Lower leg skin (tissue), 3 donors: ENCODE measurements at regions not wholly inside any gene's neighbourhood (a gene's known extent, or its start where the extent isn't known, plus 50 kb on each side); places are given as distances from the start of the nearest gene placed in this dataset.

Source experiments
- POLR2A ChIP-seq, 2 donors: fragments of 450-650 bp; IDR thresholded peaks; one replicate each; pipeline ENCODE4 v1.6.1; 2016 to 2017; ENCODE audit warnings: antibody characterized with exemption in 2 of 2, mild to moderate bottlenecking in 1 of 2, moderate library complexity in 1 of 2
- TF ChIP-seq, protein P1 (sequence below), 3 donors: fragments of 450-650 bp; IDR thresholded peaks; one replicate each; pipeline ENCODE4 v1.5.1; 2016; ENCODE audit warnings: antibody characterized with exemption in 3 of 3, mild to moderate bottlenecking in 3 of 3, moderate library complexity in 2 of 3

DNA sequence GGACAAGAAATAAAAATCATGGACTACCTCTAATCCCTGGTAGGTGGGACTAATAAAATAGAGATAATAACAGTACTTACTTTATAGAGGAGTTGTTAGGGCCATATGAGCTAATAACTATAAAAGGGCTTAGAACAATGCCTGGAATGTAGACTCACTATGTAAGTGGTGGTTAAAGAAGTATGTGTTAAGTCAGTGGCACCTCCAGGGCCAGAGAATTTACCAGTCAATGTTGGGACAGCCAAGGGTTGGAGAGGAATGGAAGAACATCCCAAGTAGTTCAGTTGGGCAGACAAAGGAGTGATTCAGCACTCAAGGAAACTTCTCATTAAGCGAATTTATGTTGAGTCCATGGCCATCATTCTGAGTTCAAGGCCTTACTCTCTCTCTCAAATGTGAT, 116.8 kb downstream of the OTOR start:
- no peak for TF ChIP-seq POLR2A (IDR thresholded peaks at IDR 0.05)
- TF ChIP-seq, protein P1, sequence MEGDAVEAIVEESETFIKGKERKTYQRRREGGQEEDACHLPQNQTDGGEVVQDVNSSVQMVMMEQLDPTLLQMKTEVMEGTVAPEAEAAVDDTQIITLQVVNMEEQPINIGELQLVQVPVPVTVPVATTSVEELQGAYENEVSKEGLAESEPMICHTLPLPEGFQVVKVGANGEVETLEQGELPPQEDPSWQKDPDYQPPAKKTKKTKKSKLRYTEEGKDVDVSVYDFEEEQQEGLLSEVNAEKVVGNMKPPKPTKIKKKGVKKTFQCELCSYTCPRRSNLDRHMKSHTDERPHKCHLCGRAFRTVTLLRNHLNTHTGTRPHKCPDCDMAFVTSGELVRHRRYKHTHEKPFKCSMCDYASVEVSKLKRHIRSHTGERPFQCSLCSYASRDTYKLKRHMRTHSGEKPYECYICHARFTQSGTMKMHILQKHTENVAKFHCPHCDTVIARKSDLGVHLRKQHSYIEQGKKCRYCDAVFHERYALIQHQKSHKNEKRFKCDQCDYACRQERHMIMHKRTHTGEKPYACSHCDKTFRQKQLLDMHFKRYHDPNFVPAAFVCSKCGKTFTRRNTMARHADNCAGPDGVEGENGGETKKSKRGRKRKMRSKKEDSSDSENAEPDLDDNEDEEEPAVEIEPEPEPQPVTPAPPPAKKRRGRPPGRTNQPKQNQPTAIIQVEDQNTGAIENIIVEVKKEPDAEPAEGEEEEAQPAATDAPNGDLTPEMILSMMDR (IDR thresholded peaks at IDR 0.05), result no peak
